Vagina (tissue), 2 donors: ENCODE measurements at regions not wholly inside any gene's neighbourhood (a gene's known extent, or its start where the extent isn't known, plus 50 kb on each side); places are given as distances from the start of the nearest gene placed in this dataset.

Source experiments
- DNase-seq, 2 donors: peaks; one replicate each; pipeline ENCODE4 v3.0.0-alpha.2; 2017; ENCODE audit errors: extremely low spot score in 2 of 2
- H3K27ac ChIP-seq: fragments of 200-600 bp; sonication (generic); one replicate; pipeline ENCODE4 v1.5.1; 2019
- H3K27me3 ChIP-seq: fragments of 200-600 bp; sonication (generic); one replicate; pipeline ENCODE4 v1.5.1; 2019
- H3K36me3 ChIP-seq, 2 donors: fragments of 200-600 bp; sonication (generic); one replicate each; pipeline ENCODE4 v1.5.1; 2017 to 2019
- H3K4me1 ChIP-seq: fragments of 200-600 bp; sonication (generic); one replicate; pipeline ENCODE4 v1.5.1; 2019
- H3K4me3 ChIP-seq, 2 donors: fragments of 200-600 bp; sonication (generic); 1 replicate in 1 of 2; 2 replicates in 1 of 2; pipeline ENCODE4 v1.5.1; 2016 to 2019
- H3K9me3 ChIP-seq: fragments of 200-600 bp; sonication (generic); one replicate; pipeline ENCODE4 v1.5.1; 2019
- CTCF ChIP-seq, 3 experiments: fragments of 450-650 bp in 2 of 3; fragments of 200-600 bp in 1 of 3; sonication (generic) in 1 of 3; IDR thresholded peaks; one replicate each; pipeline ENCODE4 v1.5.1; 2017 to 2019; ENCODE audit warnings: antibody characterized with exemption in 3 of 3, mild to moderate bottlenecking in 2 of 3, moderate library complexity in 2 of 3
- POLR2A ChIP-seq, 2 donors: fragments of 450-650 bp; IDR thresholded peaks; one replicate each; pipeline ENCODE4 v1.6.1; 2017; ENCODE audit warnings: antibody characterized with exemption in 2 of 2, mild to moderate bottlenecking in 2 of 2, moderate library complexity in 2 of 2
- POLR2AphosphoS5 ChIP-seq, 2 donors: sonication (generic); formaldehyde crosslinking; IDR thresholded peaks; one replicate each; pipeline ENCODE4 v1.9.0; 2017; ENCODE audit warnings: antibody characterized with exemption in 2 of 2, mild to moderate bottlenecking in 2 of 2, low read depth in 1 of 2; ENCODE audit not compliant: insufficient read depth in 1 of 2
- intact Hi-C: fragments of 100-400 bp; cut with DNase I; formaldehyde crosslinking; loops from one replicate; pipeline ENCODE4 v1.15.1; 2023

- H3K36me3 ChIP-seq: no peaks in the 10 kb centered on the region
- no peak overlapping the region for H3K4me3 ChIP-seq
- no peak for TF ChIP-seq CTCF (IDR thresholded peaks at IDR 0.05)
- no peak for TF ChIP-seq POLR2AphosphoS5 (IDR thresholded peaks at IDR 0.05; ENCODE audit: insufficient read depth in 1 of 2, low read depth in 1 of 2)
- TF ChIP-seq POLR2A (IDR thresholded peaks at IDR 0.05): no peak
- H3K27ac ChIP-seq: no peak overlapping the region
- DNase-seq: no peak
- intact Hi-C loops: no loop called here
- peaks cover 6% of the 10 kb centered on the region for H3K9me3 ChIP-seq
- no peaks in the 10 kb centered on the region for H3K27me3 ChIP-seq
- H3K4me1 ChIP-seq: no peaks in the 10 kb centered on the region
Observed at GRCh38 chr10:109187677-109188076, 735.6 kb downstream of the XPNPEP1 start.

- TF ChIP-seq POLR2AphosphoS5 (IDR thresholded peaks at IDR 0.05; ENCODE audit: insufficient read depth in 1 of 2, low read depth in 1 of 2) (no peak), CTCF (IDR thresholded peaks at IDR 0.05) (no peak), POLR2A (IDR thresholded peaks at IDR 0.05) (no peak)
- H3K27me3 ChIP-seq: no peaks in the 10 kb centered on the region
- DNase-seq: no peak
- H3K27ac ChIP-seq: no peak overlapping the region
- no peak overlapping the region for H3K4me3 ChIP-seq
- no peaks in the 10 kb centered on the region for H3K36me3 ChIP-seq
- intact Hi-C loops: no loop called here
- no peaks in the 10 kb centered on the region for H3K4me1 ChIP-seq
- peaks cover 6% of the 10 kb centered on the region for H3K9me3 ChIP-seq
Observed at GRCh38 chr10:109183366-109183765, 739.9 kb downstream of the XPNPEP1 start.

GRCh38 chr10:109178591-109178990 lies 744.7 kb downstream of the XPNPEP1 start:
- no peaks in the 10 kb centered on the region for H3K9me3 ChIP-seq
- no peaks in the 10 kb centered on the region for H3K27me3 ChIP-seq
- no peak for DNase-seq
- intact Hi-C loops: no loop called here
- H3K27ac ChIP-seq: no peak overlapping the region
- H3K4me3 ChIP-seq: no peak overlapping the region
- no peaks in the 10 kb centered on the region for H3K4me1 ChIP-seq
- TF ChIP-seq POLR2A (IDR thresholded peaks at IDR 0.05) (no peak), POLR2AphosphoS5 (IDR thresholded peaks at IDR 0.05; ENCODE audit: insufficient read depth in 1 of 2, low read depth in 1 of 2) (no peak), CTCF (IDR thresholded peaks at IDR 0.05) (no peak)
- H3K36me3 ChIP-seq: no peaks in the 10 kb centered on the region

- no peaks in the 10 kb centered on the region for H3K9me3 ChIP-seq
- TF ChIP-seq POLR2A (IDR thresholded peaks at IDR 0.05) (no peak), POLR2AphosphoS5 (IDR thresholded peaks at IDR 0.05; ENCODE audit: insufficient read depth in 1 of 2, low read depth in 1 of 2) (no peak), CTCF (IDR thresholded peaks at IDR 0.05) (no peak)
Observed at GRCh38 chr10:109174526-109174925, 748.8 kb downstream of the XPNPEP1 start.

GRCh38 chr10:109173937-109174336 lies 749.4 kb downstream of the XPNPEP1 start:
- Histone ChIP-seq H3K27ac (no peak overlapping the region), H3K4me3 (no peak overlapping the region), H3K4me1 (no peaks in the 10 kb centered on the region), H3K27me3 (no peaks in the 10 kb centered on the region), H3K9me3 (no peaks in the 10 kb centered on the region), H3K36me3 (no peaks in the 10 kb centered on the region)
- intact Hi-C loops: no loop called here
- DNase-seq: no peak
- TF ChIP-seq POLR2A (IDR thresholded peaks at IDR 0.05) (no peak), CTCF (IDR thresholded peaks at IDR 0.05) (no peak), POLR2AphosphoS5 (IDR thresholded peaks at IDR 0.05; ENCODE audit: insufficient read depth in 1 of 2, low read depth in 1 of 2) (no peak)

More at GRCh38 chr10:109174526-109174925, 748.8 kb downstream of the XPNPEP1 start:
- no peaks in the 10 kb centered on the region for H3K36me3 ChIP-seq
- intact Hi-C loops: no loop called here
- H3K4me1 ChIP-seq: no peaks in the 10 kb centered on the region
- no peak for DNase-seq
- H3K4me3 ChIP-seq: no peak overlapping the region
- no peaks in the 10 kb centered on the region for H3K27me3 ChIP-seq
- H3K27ac ChIP-seq: no peak overlapping the region
